GM18499 (cell line): ENCODE measurements at regions not wholly inside any gene's neighbourhood (a gene's known extent, or its start where the extent isn't known, plus 50 kb on each side); places are given as distances from the start of the nearest gene placed in this dataset.

ENCODE experiments used
- ATAC-seq: cut with Tn5 transposase; IDR thresholded peaks from one replicate; pipeline ENCODE4 v1.9.1; 2021; ENCODE audit warnings: moderate number of reproducible peaks; ENCODE audit not compliant: insufficient read depth, unreplicated experiment

DNA sequence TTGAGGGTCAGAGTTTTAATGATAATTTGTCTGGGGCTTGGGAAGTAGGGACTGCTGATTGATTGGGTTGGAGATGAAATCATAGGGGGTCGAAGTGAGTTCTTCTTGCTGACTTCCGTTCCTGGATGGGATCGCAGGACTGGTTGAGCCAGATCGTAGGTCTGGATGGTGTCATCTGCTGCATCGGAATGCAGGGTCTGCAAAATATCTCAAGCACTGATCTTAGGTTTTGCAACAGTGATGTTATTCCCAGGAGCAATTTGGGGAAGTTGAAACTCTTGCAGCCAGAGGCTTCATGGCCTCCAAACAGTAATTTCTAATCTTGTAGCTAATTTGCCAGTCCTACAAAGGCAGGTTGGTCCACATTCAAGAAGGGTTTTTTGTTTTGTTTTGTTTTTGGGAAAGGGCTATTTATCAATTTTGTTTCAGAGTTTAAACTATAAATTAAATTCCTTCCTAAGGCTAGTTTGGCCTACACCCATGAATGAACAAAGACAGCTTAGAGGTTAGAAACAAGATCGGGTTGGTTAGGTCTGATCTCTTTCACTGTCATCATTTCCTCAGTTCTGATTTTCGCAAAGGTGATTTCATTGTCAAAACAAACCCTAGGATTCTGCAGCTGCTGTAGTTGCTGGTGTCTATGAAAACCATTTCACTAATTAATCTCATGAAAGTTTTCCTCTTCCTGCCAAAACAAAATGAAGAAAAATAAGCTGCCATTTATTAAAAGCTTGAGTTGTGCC, 388.0 kb downstream of the TMEM232 start:
- ATAC-seq: no peak

- no peak for ATAC-seq
These were observed 387.1 kb downstream of the TMEM232 start for GRCh38 chr5:110339399-110339798.

DNA sequence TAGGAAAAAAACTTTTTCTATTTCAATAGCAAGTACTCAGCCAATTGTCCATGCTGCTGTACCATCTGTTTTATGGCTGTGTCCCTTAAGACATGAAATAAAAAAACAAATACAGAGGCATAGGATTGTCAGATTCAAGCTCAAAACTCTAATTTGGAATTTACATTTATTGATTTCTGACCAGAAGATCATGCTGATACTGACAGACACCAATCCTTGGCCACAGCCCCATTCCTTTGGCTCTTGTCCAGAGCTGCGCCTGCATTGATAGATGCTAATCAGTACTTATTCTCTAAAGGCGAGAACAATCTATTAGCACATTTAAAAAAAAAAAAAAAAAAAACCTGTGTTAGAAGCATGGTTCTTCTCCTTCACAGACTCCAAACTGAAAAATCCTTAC, 384.6 kb downstream of the TMEM232 start:
- no peak for ATAC-seq

- ATAC-seq: no peak
These were observed 383.8 kb downstream of the TMEM232 start for GRCh38 chr5:110342683-110343082.

DNA sequence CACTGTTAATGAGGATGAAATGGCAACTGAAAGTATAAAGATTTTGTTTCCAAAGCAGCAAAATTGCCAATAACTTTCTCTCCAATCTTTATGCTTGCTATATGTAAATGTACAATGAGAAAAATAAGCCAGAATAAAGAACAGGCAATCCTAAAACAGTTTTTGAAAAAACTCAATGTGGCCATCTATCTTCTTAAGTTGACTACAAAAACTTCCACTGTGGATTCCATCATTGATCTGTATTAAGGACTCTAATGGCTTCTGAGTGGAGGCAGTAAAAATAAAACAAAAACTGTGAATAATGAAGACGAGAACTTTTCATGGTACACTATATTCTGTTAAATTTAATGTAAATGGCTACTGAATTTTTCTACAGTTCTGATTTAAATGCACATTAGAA, 382.9 kb downstream of the TMEM232 start:
- no peak for ATAC-seq

DNA sequence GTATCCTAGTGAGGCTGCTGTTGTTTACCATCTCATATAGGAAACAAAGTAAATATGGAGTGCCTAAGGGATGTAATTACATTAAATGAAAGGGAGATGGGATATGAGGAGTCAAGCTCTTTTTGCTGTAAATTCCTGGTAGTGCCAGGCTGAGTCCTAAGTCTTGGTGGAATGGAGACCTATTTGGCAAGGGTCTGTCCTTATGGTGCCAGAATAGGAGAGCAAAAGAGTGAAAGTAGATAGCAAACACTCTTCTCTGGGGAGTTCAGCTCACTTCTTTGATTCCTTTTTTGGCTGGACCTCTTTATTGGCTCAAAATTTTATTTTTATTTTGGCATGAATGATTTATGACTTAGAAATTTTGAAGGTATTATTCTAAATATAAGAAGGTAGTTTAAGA, 380.8 kb downstream of the TMEM232 start:
- ATAC-seq: no peak

DNA sequence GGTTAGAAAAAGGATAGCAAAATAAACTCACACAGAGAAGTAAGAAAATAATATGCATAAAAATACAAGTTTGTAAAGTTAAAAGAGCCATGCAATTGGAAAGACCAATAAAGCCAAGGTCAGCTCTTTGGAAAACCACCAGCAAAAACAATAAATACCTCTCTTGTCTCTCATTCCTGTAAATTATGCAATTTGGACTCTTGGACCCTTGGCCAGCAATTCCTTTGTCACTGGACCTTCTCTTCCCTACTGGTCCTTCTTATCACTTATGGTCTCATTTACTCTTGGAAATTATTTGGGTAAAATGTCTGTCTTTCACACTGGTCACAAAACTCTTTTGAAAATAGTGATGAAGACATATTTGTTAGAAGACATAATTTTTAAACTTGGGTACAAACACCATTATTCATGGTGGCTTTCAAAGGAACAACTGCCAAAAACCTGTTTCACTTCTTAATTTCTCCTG, 379.5 kb downstream of the TMEM232 start:
- no peak for ATAC-seq

DNA sequence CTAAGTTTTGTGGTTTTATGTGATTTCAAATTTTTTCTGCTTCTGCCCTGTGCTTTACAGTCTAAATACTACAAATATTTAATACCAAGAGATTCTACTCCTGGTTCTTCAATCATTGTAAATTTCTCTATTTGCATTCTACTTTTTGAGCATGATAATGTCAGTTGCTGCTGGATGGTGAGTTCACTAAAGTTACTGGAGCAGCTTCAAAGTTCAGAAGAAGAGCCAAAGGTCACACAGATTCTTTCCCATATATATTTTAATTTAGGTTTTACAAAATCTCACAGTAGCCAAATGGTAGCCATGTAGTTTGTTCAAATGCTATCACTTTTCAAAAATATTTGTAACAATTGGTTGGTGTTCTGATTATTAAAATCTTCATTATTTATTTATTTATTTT, 378.7 kb downstream of the TMEM232 start:
- no peak for ATAC-seq

DNA sequence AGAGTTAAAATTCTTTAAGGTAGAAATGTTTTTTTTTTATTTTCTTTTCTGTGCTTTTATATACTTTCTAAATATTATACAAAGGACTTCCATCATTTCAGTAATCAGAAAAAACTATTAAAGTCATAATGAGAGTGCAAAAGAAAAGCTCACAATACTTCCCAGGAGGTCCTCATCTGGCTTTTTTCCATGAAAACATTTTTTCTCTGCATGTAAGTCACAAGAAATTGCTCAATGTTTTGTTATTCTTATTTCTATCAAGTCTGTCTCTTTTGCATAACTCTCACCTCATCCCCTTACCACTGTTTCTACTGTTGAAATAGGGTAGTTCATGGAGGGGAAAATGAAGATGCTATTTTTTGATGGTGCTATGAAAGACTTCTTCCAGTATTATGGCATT, 375.0 kb downstream of the TMEM232 start:
- ATAC-seq: no peak

DNA sequence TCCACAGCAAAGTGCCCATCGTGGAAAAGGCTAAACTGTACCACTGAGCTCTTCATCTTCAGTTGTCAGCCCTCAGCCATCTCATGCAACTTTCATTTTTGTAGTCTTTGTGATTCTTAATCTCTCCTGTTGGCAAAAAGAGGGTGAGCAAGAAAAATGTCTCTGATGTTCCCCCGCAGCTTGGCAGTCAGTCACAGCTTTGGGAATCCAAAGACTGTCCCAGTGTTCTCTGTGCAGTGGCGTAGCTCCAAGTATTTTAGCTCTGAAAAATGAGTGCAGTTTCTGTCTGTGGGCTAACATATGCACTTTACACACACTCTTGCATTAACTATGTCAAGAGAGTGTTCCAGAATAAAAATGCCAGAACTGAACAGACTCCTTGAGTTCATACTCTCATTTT, 372.2 kb downstream of the TMEM232 start:
- no peak for ATAC-seq

DNA sequence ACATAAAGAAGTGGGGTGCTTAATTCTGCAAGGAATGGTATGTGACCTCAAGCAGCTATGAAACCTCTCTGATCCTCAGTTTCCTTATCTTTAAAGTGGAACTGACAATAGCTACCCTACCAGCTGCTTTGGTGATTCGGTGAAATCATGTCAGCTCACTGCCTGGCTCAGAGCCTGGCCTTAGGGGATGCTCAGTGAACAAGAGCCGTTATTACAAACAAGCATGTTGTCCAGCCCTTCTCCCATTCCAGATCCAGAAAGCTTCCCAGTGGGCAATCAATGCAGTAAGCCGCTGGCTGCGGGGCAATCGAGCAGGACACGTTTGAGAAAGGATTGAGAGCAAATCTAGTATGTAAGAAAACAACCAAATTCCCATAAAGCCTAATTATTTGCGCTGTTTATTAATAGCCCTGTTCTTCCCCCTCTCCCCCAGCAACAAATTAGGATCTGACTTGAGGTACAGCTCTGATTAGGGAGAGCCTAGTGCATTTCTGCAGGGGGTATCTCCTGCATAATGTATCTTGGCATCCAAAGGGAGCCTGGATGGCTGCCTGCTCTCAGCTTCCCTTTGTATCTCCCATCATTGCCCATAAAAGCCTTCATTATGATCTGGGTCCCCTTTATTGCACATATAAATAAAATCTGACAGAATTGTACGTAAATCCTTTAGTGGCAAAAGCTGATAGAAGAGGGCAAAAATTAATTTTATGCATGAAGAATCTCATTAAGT, 371.4 kb downstream of the TMEM232 start:
- no peak for ATAC-seq

DNA sequence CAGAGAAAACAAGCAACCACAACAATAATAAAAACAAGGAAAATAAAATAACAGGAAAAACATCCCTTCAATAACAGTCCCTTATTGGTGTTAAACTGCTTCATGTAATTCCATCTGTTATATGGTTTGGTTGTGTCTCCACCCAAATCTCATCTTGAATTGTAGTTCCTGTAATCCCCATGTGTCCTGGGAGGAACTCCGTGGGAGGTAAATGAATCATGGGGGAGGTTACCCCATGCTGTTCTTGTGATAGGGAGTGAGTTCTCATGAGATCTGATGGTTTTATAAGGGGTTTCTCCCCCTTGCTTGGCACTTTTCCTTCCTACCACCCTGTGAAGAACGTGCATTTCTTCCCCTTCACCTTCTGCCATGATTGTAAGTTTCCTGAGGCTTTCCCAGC, 369.8 kb downstream of the TMEM232 start:
- ATAC-seq: no peak

GRCh38 chr5:110359221-110359620, 367.2 kb downstream of the TMEM232 start:
- ATAC-seq: no peak

DNA sequence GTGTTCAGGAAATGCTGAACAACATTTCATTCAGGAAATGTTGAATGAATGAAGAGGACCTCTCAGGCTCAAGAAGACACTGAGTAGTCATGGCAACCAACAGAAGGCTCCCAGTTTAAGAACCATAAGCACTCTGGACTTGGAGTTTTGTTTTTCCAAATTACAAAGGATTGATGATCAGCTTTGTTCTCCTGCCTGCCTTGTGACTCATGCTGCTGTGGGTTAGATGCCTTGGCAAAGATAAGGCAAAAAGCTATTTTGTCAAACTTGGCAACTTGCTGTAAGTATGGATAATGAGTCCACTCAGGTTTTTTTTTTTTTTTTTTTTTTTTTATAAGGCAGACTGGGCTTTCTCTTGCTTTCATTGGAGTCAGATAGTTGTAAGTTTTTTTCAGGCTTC, 365.0 kb downstream of the TMEM232 start:
- ATAC-seq: no peak

DNA sequence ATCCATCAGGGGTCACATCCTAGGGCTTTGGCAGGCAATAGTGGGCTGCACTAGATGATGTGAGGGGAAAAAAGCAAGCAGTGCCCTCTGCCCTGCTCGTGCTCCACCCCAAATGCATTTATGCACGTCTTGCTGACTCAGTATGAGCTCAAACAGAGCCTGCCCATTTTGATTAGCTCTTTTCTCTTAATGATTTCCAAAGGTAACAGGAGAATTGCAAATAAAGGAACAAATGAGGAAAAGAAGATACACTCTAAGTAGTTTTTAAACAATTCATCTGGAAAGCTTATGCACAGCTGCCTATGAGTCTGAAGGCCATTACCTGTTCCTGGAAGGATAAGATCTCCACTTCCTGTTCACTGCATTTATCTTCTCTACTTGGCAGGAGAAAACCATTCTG, 364.2 kb downstream of the TMEM232 start:
- no peak for ATAC-seq

DNA sequence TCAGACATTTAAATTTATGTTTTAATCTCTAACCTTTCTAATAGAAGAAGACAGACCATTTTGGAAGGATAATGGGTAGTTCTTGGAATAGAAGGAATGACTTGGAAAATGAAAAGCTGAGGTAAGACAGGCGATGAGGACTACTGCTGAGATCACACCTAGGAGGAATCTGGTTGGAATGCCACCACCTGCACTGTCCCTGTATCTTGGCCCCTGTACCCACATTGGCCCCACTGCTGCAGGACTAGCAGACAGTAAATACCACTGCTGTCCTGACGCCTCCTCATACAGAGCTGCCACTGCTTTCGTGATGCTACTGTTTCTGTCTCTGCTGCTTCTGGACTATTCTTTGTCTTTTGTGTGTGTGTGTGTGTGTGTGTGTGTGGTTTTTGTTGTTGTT, 359.8 kb downstream of the TMEM232 start:
- ATAC-seq: no peak
